Nephron (organoid): ENCODE measurements at regions not wholly inside any gene's neighbourhood (a gene's known extent, or its start where the extent isn't known, plus 50 kb on each side); places are given as distances from the start of the nearest gene placed in this dataset.

Experiments used
- H3K27ac Mint-ChIP-seq, 3 experiments: 2 replicates each; pipeline ENCODE4 v1.8.0; 2020; ENCODE audit warnings: mixed read lengths in 3 of 3, mild to moderate bottlenecking in 2 of 3, moderate library complexity in 1 of 3
- H3K27me3 Mint-ChIP-seq: 2 replicates; pipeline ENCODE4 v1.8.0; 2021; ENCODE audit warnings: low read depth, mild to moderate bottlenecking, moderate library complexity, mixed read lengths
- H3K36me3 Mint-ChIP-seq: 2 replicates; pipeline ENCODE4 v1.8.0; 2020; ENCODE audit warnings: low read depth, mixed read lengths
- H3K4me1 Mint-ChIP-seq: 2 replicates; pipeline ENCODE4 v1.8.0; 2020; ENCODE audit warnings: mixed read lengths
- H3K4me3 Mint-ChIP-seq, 3 experiments: 2 replicates each; pipeline ENCODE4 v1.8.0; 2020; ENCODE audit warnings: mild to moderate bottlenecking in 3 of 3, mixed read lengths in 3 of 3, moderate library complexity in 2 of 3
- H3K9me3 Mint-ChIP-seq: 2 replicates; pipeline ENCODE4 v1.8.0; 2020; ENCODE audit warnings: mixed read lengths
- CTCF ChIP-seq, 3 experiments: fragments of 200-600 bp; sonication (generic); IDR thresholded peaks; one replicate each; pipeline ENCODE4 v1.5.0; 2021; ENCODE audit warnings: antibody characterized with exemption in 3 of 3; ENCODE audit not compliant: unreplicated experiment in 3 of 3

GRCh38 chr12:41627476-41627875 is 439.4 kb downstream of the PDZRN4 start:
- H3K27me3 Mint-ChIP-seq = no peaks in the 10 kb centered on the region
- no peak for TF ChIP-seq CTCF (IDR thresholded peaks at IDR 0.05; ENCODE audit: unreplicated experiment in 3 of 3)
- H3K9me3 Mint-ChIP-seq = peaks cover 15% of the 10 kb centered on the region
- no peak overlapping the region for H3K27ac Mint-ChIP-seq
- peaks cover 4% of the 10 kb centered on the region for H3K36me3 Mint-ChIP-seq
- no peak overlapping the region for H3K4me3 Mint-ChIP-seq
- H3K4me1 Mint-ChIP-seq = no peaks in the 10 kb centered on the region

- no peak overlapping the region for H3K4me3 Mint-ChIP-seq
- H3K27ac Mint-ChIP-seq = no peak overlapping the region
- no peaks in the 10 kb centered on the region for H3K9me3 Mint-ChIP-seq
- H3K36me3 Mint-ChIP-seq = no peaks in the 10 kb centered on the region
- no peak for TF ChIP-seq CTCF (IDR thresholded peaks at IDR 0.05; ENCODE audit: unreplicated experiment in 3 of 3)
- no peaks in the 10 kb centered on the region for H3K27me3 Mint-ChIP-seq
- H3K4me1 Mint-ChIP-seq = peaks cover 4% of the 10 kb centered on the region
These were observed 436.5 kb downstream of the PDZRN4 start for GRCh38 chr12:41624571-41624970.
